ENCODE measurements at regions not wholly inside any gene's neighbourhood (a gene's known extent, or its start where the extent isn't known, plus 50 kb on each side); places are given as distances from the start of the nearest gene placed in this dataset.

DNA sequence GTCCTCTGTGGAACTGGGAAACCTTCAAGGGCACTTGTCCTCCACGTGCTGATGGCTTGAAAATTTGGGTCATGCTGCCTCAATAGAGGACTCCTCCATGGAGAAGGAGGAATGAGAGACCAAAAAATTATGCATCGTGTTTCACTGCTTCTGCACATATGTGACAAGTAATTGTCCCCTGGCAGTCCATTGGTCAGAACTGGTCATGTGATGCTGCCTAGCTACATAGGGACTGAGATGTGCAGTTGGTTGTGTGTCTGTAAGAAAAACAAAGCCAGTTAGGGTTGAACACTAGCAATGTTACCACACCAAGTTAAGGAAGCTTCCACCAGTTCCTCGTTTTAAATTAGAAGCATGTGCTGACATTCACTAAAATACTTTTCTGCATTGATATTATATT lies 201.9 kb upstream of the ANKH start:
- ChIA-PET POLR2A (no interaction called here), CTCF (no interaction called here)
- DNase-seq (ENCODE audit: extremely low spot score), result no peak
- TF ChIP-seq, protein P1, sequence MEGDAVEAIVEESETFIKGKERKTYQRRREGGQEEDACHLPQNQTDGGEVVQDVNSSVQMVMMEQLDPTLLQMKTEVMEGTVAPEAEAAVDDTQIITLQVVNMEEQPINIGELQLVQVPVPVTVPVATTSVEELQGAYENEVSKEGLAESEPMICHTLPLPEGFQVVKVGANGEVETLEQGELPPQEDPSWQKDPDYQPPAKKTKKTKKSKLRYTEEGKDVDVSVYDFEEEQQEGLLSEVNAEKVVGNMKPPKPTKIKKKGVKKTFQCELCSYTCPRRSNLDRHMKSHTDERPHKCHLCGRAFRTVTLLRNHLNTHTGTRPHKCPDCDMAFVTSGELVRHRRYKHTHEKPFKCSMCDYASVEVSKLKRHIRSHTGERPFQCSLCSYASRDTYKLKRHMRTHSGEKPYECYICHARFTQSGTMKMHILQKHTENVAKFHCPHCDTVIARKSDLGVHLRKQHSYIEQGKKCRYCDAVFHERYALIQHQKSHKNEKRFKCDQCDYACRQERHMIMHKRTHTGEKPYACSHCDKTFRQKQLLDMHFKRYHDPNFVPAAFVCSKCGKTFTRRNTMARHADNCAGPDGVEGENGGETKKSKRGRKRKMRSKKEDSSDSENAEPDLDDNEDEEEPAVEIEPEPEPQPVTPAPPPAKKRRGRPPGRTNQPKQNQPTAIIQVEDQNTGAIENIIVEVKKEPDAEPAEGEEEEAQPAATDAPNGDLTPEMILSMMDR (IDR thresholded peaks at IDR 0.05; ENCODE audit: control extremely low read depth, extremely low read depth, low read depth, missing control alignments), result no peak

DNA sequence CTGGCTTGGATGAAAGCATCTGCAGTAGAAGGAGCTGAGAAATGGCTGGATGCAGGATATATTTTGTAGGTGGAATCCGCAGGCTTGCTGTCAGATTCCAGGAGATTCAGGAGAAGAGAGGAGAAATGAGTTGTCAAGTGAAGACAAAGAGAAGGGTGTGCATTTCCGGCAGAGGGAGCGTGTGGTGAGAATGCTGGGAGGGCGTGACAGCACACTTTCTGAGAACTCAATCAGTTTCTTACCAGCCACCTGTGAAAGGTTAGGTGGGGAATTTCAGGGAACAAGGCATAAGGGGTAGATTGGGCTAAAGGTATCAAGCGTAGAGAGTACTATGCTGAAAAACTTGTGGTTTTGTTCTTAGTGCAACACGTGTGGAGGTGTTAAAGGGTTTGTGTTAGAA lies 199.3 kb upstream of the ANKH start:
- CTCF ChIA-PET, result interaction anchor here (0.7 to 0.8 kb wide), 2 partner anchors 9 to 34 kb away, joined by 3 read pairs; no protein-coding TSS in a partner anchor
- POLR2A ChIA-PET, result no interaction called here
- TF ChIP-seq, protein P1 (IDR thresholded peaks at IDR 0.05; ENCODE audit: control extremely low read depth, extremely low read depth, low read depth, missing control alignments), result no peak
- no peak for DNase-seq (ENCODE audit: extremely low spot score)

DNA sequence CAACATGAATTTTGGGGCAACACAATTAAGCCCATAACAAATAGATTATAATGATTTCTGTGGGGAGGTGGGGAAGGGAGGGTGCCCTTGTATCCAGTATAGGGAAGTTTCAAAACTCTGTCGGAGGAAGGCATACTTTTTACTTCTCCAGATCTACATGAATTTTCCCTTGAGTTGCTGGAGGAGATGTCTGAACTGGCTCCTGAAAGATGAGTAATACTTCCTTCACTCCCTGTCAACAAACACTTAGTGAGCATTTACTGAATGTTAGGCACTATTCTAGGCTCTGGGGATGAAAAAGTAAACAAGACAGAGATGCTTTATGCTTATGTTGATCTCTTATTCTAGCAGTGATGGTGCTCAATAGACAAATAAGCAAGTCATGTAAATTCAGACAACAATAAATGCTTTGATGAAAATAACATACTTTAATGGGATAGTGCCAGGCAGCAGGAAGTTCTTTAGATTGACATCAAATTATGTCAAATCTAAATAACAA lies 197.9 kb upstream of the ANKH start:
- CTCF ChIA-PET, result no interaction called here
- POLR2A ChIA-PET, result no interaction called here
- no peak for DNase-seq (ENCODE audit: extremely low spot score)
- TF ChIP-seq, protein P1 (IDR thresholded peaks at IDR 0.05; ENCODE audit: control extremely low read depth, extremely low read depth, low read depth, missing control alignments), result no peak

DNA sequence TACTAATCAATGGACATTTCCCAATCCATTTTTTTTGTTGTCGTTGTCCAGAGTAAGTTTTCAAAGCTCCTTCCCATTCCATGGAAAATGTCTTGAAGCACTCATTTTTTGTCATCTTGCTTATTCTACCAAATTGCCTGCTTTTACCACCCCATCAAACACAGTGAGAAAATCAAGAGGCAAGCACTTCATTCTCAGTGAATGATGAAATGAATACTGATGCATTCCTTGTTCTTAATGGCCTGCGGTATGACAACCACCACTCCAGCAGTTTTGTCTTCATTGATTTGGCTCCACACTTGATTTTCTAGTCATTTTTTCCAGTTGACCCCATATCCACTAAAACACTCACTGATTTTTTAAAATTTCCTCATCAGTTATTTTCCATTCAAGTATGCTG lies 193.5 kb upstream of the ANKH start:
- ChIA-PET POLR2A (no interaction called here), CTCF (no interaction called here)
- TF ChIP-seq, protein P1 (IDR thresholded peaks at IDR 0.05; ENCODE audit: control extremely low read depth, extremely low read depth, low read depth, missing control alignments), result no peak

DNA sequence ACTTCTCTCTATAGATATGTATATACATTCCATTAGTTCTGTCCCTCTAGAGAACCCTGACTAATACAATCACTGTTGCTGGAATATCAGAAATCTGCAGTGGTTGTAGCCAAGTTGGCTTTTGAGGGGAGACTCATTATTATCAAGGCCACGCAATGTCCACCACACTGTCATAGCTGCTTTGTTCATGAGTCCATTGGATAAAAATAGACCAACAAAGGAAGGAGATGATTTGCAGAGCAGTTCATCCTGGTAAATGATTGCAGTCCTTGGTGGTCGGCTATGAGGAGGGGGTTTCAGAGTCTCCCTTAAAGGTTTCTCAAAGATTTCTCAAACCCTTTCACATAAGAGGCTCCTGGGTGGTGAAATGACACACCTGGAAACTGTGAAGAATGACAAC lies 192.8 kb upstream of the ANKH start:
- TF ChIP-seq, protein P1 (IDR thresholded peaks at IDR 0.05; ENCODE audit: control extremely low read depth, extremely low read depth, low read depth, missing control alignments), result no peak
- CTCF ChIA-PET, result no interaction called here
- POLR2A ChIA-PET, result no interaction called here
- no peak for DNase-seq (ENCODE audit: extremely low spot score)

More for the DNA sequence above, 193.5 kb upstream of the ANKH start:
- DNase-seq (ENCODE audit: extremely low spot score), result no peak

DNA sequence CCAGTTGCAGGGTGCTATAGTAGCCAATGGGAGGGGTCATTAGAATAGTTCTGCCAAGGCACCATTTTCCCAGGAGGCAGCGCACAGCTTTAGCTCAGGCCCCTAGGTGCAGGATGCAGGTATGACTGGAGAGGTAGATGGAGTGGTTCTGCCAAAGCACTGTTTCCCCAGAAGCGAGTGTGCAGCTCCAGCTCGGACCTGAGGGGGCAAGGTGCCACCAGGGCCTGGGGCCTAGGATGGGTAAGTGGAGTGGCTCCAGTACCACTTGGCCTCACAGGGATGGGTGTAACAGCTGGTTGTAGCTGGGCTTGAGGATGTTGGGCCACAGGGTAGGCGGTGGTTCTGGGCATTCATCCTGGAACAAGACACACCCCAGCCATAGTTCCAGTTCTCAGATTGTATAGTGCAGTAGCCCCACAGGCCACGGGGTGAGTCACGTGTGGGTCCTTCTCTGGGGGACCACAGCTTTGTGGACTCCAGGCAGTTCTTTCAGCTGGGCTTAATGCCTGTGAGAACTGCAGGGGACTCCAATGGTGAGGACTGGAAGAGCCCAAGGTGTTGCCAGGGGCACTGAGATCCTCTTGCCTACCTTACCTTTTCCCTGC lies 185.5 kb upstream of the ANKH start:
- CTCF ChIA-PET, result no interaction called here
- DNase-seq (ENCODE audit: extremely low spot score), result no peak

More for the DNA sequence above, 185.5 kb upstream of the ANKH start:
- TF ChIP-seq, protein P1 (IDR thresholded peaks at IDR 0.05; ENCODE audit: control extremely low read depth, extremely low read depth, low read depth, missing control alignments), result no peak
- POLR2A ChIA-PET, result no interaction called here

Data from GM10248 (cell line).